Endothelial cell (in vitro differentiated cells): ENCODE measurements at regions not wholly inside any gene's neighbourhood (a gene's known extent, or its start where the extent isn't known, plus 50 kb on each side); places are given as distances from the start of the nearest gene placed in this dataset.
"Not testable (repeated sequence)": the region's sequence is repeated elsewhere in the genome, so short reads cannot be mapped to it uniquely, and the experiment has no call there.

ENCODE experiments used
- DNase-seq: peaks from one replicate; pipeline ENCODE4 v3.0.0; 2021; ENCODE audit warnings: low spot score
- H3K27ac Mint-ChIP-seq: one replicate; pipeline ENCODE4 v1.8.0; 2021; ENCODE audit warnings: mixed read lengths, inconsistent platforms; ENCODE audit not compliant: unreplicated experiment
- H3K27me3 Mint-ChIP-seq: one replicate; pipeline ENCODE4 v1.8.0; 2021; ENCODE audit warnings: mild to moderate bottlenecking, moderate library complexity, mixed read lengths, inconsistent platforms; ENCODE audit not compliant: unreplicated experiment
- H3K36me3 Mint-ChIP-seq: one replicate; pipeline ENCODE4 v1.8.0; 2021; ENCODE audit warnings: mild to moderate bottlenecking, low read depth, mixed read lengths, inconsistent platforms; ENCODE audit not compliant: unreplicated experiment
- H3K4me1 Mint-ChIP-seq: one replicate; pipeline ENCODE4 v1.8.0; 2021; ENCODE audit warnings: mild to moderate bottlenecking, mixed read lengths, inconsistent platforms; ENCODE audit not compliant: unreplicated experiment
- H3K4me3 Mint-ChIP-seq: one replicate; pipeline ENCODE4 v1.8.0; 2021; ENCODE audit warnings: mild to moderate bottlenecking, mixed read lengths, inconsistent platforms; ENCODE audit not compliant: unreplicated experiment
- H3K9me3 Mint-ChIP-seq: one replicate; pipeline ENCODE4 v1.8.0; 2021; ENCODE audit warnings: mixed read lengths, inconsistent platforms; ENCODE audit not compliant: unreplicated experiment
- CTCF ChIP-seq: fragments of 200-600 bp; sonication (generic); IDR thresholded peaks from one replicate; pipeline ENCODE4 v1.5.0; 2021; ENCODE audit warnings: antibody characterized with exemption; ENCODE audit not compliant: unreplicated experiment

DNA sequence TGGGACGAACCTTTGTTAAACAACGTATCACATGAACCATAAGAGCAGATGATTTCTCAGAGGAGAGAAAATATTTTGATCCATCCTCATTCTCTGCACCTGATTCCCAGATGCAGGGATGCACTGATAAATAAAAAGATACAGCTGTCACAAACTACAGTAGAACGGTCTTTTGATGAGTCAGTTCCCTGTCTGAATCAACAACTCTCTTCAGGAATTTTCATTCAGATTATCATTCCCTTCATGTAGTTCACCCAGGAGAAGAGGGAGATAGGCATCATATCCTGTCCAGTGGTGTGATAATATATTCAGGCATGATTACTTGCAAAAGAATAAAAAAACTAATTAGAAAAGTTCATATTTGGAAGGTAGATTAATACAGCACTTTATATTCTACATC lies 521.5 kb downstream of the PYDC2 start:
- no peak for TF ChIP-seq CTCF
- Mint-ChIP-seq H3K36me3 (no peaks in the 10 kb centered on the region), H3K27ac (no peak overlapping the region), H3K4me3 (no peak overlapping the region), H3K4me1 (no peaks in the 10 kb centered on the region), H3K9me3 (no peaks in the 10 kb centered on the region), H3K27me3 (no peaks in the 10 kb centered on the region)
- no peak for DNase-seq

DNA sequence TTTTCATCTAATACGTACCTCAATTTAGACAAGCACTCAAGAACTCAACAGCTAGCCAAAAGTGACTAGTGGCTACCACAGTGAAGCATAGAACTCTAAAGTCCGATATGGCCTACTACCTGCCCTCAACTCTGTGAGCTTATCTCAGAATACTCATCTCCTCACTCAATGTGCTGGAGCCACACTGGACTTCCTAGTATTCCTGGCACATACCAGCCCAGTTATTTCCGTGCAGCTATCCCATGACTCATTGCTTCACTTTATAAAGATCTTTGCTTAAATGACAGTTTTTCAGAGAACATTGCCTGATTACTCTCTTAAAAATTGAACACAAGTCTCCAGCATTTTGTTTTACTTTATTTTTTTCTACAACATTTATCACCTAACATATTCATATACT lies 524.7 kb downstream of the PYDC2 start:
- H3K4me3 Mint-ChIP-seq = no peak overlapping the region
- no peak overlapping the region for H3K27ac Mint-ChIP-seq
- no peaks in the 10 kb centered on the region for H3K36me3 Mint-ChIP-seq
- H3K27me3 Mint-ChIP-seq = no peaks in the 10 kb centered on the region
- TF ChIP-seq CTCF = no peak
- no peaks in the 10 kb centered on the region for H3K9me3 Mint-ChIP-seq
- H3K4me1 Mint-ChIP-seq = no peaks in the 10 kb centered on the region
- no peak for DNase-seq

DNA sequence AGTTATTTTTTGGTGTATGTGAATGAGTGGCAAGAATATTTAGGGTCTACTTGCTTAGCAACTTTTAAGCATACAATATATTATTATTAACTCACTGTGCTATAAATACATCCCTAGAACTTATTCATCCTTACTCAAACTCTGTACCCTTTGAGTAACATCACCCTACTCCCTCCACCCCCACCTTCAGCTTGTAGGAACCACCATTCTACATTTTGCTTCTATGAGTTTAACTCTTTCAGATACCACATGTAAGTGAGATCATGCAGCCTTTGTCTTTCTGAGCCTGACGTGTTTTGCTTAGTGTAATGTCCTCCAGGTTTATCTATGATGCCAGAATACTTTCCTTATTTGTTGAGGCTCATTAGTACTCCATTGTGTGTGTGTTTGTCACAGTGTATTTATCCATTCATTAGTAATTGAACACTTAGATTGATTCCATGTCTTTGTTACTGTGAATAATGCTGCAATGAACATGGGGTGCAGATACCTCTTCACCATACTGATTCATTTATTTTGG lies 526.9 kb downstream of the PYDC2 start:
- DNase-seq = no peak
- no peaks in the 10 kb centered on the region for H3K36me3 Mint-ChIP-seq
- peaks cover under 1% of the 10 kb centered on the region for H3K9me3 Mint-ChIP-seq
- no peak overlapping the region for H3K27ac Mint-ChIP-seq
- no peaks in the 10 kb centered on the region for H3K4me1 Mint-ChIP-seq
- H3K4me3 Mint-ChIP-seq = no peak overlapping the region
- H3K27me3 Mint-ChIP-seq = no peaks in the 10 kb centered on the region
- no peak for TF ChIP-seq CTCF

DNA sequence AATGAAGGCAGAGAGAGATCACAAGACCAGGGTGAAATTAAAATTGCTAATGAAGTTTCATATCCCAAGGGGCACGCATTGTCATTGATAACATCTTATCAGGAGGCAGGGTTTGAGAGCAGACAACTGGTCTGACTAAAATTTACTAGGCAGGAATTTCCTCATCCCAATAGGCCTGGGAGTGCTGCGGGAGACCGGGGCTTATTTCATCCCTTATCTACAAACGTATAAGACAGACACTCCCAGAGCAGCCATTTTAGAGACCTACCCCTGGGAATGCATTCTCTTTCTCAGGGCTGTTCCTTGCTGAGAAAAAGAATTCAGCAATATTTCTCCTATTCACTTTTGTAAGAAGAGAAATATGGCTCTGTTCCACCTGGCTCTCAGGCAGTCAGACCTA lies 533.0 kb downstream of the PYDC2 start:
- peaks cover 10% of the 10 kb centered on the region for H3K9me3 Mint-ChIP-seq
- not testable (repeated sequence) for H3K27ac Mint-ChIP-seq, H3K27me3 Mint-ChIP-seq, DNase-seq, H3K4me3 Mint-ChIP-seq, H3K4me1 Mint-ChIP-seq, H3K36me3 Mint-ChIP-seq

DNA sequence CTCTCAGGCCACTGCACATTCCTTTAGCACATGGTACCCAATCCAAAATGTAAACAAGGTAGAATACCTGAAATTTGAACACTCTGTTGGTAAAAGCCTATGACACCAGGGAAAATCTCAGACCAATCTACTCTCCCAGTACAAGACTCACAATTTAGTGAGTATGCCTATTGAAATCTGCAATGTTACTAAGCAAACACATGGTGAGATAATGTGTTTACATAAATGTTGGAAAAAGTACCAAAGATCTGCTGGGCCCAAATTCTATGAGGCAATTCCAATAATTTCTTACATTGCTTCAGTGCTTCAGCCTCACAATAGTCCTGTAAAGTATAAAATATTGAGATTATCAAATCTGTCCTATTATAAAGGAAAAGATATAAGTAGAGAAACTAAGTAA lies 536.1 kb downstream of the PYDC2 start:
- Mint-ChIP-seq H3K4me1 (no peaks in the 10 kb centered on the region), H3K4me3 (no peak overlapping the region), H3K9me3 (peaks cover 10% of the 10 kb centered on the region), H3K27me3 (no peaks in the 10 kb centered on the region), H3K27ac (no peak overlapping the region), H3K36me3 (no peaks in the 10 kb centered on the region)
- no peak for DNase-seq
- TF ChIP-seq CTCF = no peak
